GM21723 (cell line): ENCODE measurements at regions not wholly inside any gene's neighbourhood (a gene's known extent, or its start where the extent isn't known, plus 50 kb on each side); places are given as distances from the start of the nearest gene placed in this dataset.

Source experiments
- ATAC-seq: cut with Tn5 transposase; IDR thresholded peaks from one replicate; pipeline ENCODE4 v1.9.1; 2021; ENCODE audit warnings: mild to moderate bottlenecking, moderate library complexity; ENCODE audit not compliant: unreplicated experiment

GRCh38 chrX:17931855-17932254 lies 70.8 kb upstream of the RAI2 start:
- ATAC-seq, result no peak

GRCh38 chrX:17930850-17931249 lies 69.8 kb upstream of the RAI2 start:
- no peak for ATAC-seq

DNA sequence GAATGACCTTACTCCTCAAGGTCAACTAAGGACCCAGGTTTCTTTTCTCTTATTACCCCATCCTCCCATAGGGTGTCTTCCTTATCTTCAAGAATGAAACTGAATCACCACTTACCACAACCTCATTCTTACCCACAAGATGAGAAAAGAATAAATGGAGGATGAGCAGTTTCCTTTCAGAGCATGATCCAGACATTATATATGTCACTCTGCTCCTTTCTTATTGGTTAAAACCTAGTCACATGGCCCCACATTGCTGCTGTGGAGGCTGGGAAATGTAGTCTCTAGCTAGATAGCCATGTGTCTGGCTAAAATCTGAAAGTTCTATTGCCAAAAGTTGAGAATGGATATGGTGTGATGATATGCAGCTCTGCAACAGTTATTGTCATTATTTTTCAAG lies 62.4 kb upstream of the RAI2 start:
- ATAC-seq, result no peak

DNA sequence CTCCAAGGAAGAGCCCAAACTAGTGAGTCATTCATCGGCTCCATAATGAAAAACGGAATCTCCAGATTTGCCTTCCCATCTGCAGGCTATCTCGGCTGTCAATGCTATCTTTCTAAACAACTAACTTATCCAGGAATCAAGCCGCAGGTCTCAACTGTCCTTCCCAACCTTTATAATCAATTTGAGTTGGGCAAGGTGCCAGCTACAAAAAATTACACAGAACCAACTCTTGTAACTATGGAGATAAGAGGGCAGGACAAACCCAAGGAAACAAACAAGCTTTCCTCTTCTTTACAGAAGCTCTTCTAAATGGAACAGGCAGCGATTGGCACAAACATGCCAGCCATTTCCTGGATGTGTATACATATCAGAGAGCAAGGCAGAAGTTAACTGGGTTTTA lies 61.2 kb upstream of the RAI2 start:
- no peak for ATAC-seq

DNA sequence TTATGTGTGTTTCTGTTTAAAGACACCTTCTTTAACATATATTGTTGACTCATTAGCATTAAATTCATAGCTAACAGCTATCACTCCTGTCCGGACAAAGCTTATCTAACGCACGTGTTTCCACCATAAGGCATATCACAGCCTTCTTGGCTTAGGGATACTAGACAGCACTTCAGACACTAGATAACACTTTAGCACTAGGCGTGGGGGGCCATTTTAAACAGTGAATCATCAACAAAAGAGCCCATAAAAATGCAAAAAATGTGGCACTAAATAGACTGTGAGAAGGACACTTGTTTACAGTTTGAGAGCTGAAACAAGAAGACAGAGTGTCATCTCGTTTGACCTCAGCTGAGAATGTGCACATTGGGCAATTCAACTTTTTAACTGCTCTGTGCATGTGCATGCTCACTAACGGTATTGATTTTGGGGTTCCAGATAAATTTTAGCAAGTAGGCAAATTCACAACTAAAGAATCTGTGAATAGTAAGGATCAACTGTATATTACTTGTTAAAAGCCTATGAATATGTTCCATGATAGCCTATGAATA lies 58.9 kb upstream of the RAI2 start:
- ATAC-seq, result no peak

DNA sequence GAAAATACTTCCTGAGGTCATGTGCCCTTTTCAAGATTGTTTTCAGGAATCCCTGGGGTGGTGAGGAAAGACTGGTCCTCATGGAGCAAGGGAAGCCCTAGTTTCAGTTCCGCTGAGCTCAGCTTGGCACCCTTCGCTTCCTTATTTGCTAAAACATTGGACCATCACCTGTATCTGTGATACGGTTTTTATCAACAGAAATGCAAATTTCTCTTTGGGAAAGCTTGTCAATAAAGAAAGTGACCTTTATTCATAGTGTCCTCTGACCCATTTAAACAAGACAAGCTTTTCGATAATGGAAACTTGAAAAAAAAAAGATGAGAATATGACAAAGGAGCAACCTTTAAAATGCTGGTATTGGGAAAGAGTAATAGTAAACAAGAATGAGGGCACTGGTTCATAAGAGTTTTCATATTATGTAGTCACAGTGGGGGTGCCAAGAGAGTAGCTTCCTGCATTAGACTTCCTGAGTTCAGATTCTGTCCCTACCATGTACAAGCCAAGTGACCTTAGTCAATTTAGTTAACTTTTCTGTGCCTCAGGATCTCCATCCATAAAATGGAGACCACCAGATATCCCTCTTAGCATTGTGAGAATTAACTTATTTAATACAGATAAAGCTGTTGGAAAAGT lies 57.0 kb upstream of the RAI2 start:
- no peak for ATAC-seq

DNA sequence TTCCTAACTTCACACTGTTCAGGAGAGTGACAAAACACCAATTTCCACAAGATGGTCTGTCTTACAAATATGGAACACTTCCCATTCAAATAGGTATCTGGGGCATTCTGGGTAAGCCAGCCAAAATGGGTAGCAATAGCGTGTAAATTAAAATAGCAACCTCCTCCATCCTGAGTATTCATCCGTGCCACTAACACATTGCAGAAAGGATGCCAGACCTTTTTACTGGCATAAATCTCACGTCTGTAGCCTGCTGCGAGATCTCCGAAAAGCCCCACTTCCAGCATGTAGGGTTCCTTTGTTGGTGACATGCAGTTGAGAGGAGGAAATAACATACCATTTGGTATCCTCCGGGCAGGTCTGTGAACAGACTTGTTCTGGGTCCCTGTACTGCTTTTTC lies 52.7 kb upstream of the RAI2 start:
- no peak for ATAC-seq
